Frontal cortex (tissue), 3 donors: ENCODE measurements at regions not wholly inside any gene's neighbourhood (a gene's known extent, or its start where the extent isn't known, plus 50 kb on each side); places are given as distances from the start of the nearest gene placed in this dataset.
"Not testable (repeated sequence)": the region's sequence is repeated elsewhere in the genome, so short reads cannot be mapped to it uniquely, and the experiment has no call there.

Experiments
- DNase-seq, 2 donors: peaks; one replicate each; pipeline ENCODE4 v3.0.0; 2012; ENCODE audit warnings: low spot score in 2 of 2
- FAIRE-seq: peaks from 2 replicates; lab custom pipeline; 2012; peaks lifted over from hg19 to GRCh38; lab: Jason Lieb, UNC
- donor health status: control.
- donor health status: control.
- donor health status: control.

GRCh38 chr16:22692916-22693637 is 120.9 kb upstream of the HS3ST2 start:
- FAIRE-seq (no peak), DNase-seq (no peak)

GRCh38 chr16:22693638-22694340 is 120.2 kb upstream of the HS3ST2 start:
- DNase-seq = no peak
- FAIRE-seq = no peak

- DNase-seq (no peak), FAIRE-seq (no peak)
These were observed 119.0 kb upstream of the HS3ST2 start for GRCh38 chr16:22694887-22695382.

GRCh38 chr16:22695773-22696172 is 118.2 kb upstream of the HS3ST2 start:
- not testable (repeated sequence) for FAIRE-seq, DNase-seq

- DNase-seq (no peak), FAIRE-seq (no peak)
These were observed 114.6 kb upstream of the HS3ST2 start for GRCh38 chr16:22699356-22699755.

GRCh38 chr16:22705799-22706198 is 108.2 kb upstream of the HS3ST2 start:
- DNase-seq = no peak
- FAIRE-seq = no peak

- no peak for DNase-seq
- no peak for FAIRE-seq
These were observed 103.6 kb upstream of the HS3ST2 start for GRCh38 chr16:22710326-22710725.

DNA sequence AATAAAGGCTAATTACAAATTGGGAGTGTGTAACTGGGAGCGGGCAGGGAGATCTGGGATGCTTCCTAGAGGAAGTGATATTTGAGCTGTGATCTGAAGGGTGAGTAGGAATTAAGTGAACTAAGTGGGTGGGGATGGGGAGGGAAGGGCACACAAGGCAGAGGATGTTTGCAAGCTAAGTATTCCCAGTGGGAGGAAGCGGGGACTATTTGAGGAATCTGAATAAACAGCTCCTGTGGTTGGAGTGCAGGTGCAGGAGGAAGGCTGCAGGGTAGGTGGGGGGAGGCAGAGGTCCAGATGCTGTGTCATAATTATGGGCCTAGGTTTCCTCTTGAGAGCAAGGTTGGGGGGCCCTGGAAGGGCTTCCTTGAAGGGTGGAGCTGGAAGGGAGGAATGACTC is 102.1 kb upstream of the HS3ST2 start:
- no peak for FAIRE-seq
- no peak for DNase-seq

DNA sequence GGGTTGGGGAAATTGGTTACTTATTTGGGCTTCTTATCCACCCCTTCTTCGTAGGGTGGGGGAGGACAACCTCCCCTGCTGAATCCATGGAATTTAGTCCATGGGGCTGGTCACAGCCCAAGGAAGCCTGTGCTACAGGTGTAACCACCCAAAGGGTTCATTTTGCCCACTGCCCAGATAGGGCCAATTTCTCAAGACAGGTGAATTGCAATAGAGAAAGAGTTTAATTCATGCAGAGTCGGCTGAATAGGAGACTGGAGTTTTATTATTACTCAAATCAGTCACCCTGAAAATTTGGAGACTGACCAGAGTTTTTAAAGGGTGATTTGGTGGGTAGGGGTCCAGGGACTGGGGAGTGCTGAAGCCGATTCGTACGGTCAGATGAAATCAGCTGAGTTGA is 101.5 kb upstream of the HS3ST2 start:
- DNase-seq (no peak), FAIRE-seq (no peak)

DNA sequence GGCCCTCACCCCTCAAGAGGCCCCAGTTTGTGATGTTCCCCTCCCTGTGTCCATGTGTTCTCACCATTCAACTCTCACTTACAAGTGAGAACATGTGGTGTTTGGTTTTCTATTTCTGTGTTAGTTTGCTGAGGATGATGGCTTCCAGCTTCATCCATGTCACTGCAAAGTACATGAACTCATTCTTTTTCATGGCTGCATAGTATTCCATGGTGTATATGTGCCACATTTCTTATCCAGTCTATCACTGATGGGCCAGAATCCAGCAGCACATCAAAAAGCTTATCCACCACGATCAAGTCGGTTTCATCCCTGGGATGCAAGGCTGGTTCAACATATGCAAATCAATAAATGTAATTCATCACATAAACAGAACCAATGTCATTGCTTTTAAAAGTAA is 95.4 kb upstream of the HS3ST2 start:
- not testable (repeated sequence) for FAIRE-seq

DNA sequence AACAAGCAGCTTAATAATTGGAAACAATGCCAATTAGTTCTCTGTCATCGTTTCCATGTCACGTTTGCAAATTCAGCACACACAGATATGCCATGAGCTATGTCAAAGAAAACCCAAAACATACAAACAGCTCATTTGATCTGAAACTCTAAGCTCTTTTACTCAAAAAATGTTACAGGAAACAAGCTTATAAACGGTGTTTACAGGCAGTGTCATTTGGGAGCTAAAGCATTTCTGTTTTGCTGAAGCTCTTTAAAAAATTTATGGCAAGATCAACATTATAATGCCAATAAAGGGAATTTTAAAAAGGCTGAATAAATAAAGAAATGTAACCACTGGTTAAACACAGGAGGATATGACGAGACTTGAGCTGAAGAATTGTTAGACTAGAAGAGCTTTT is 94.0 kb upstream of the HS3ST2 start:
- DNase-seq = no peak

More for the DNA sequence above, 95.4 kb upstream of the HS3ST2 start:
- not testable (repeated sequence) for DNase-seq

GRCh38 chr16:22721511-22722100 is 92.4 kb upstream of the HS3ST2 start:
- DNase-seq (no peak), FAIRE-seq (no peak)

More for the DNA sequence above, 94.0 kb upstream of the HS3ST2 start:
- no peak for FAIRE-seq

GRCh38 chr16:22722551-22723541 is 91.1 kb upstream of the HS3ST2 start:
- FAIRE-seq, DNase-seq: not testable (repeated sequence)

- FAIRE-seq (no peak), DNase-seq (no peak)
These were observed 87.1 kb upstream of the HS3ST2 start for GRCh38 chr16:22726868-22727267.

- no peak for FAIRE-seq
- no peak for DNase-seq
These were observed 86.4 kb upstream of the HS3ST2 start for GRCh38 chr16:22727285-22728166.

GRCh38 chr16:22728167-22728836 is 85.7 kb upstream of the HS3ST2 start:
- FAIRE-seq = no peak
- no peak for DNase-seq

DNA sequence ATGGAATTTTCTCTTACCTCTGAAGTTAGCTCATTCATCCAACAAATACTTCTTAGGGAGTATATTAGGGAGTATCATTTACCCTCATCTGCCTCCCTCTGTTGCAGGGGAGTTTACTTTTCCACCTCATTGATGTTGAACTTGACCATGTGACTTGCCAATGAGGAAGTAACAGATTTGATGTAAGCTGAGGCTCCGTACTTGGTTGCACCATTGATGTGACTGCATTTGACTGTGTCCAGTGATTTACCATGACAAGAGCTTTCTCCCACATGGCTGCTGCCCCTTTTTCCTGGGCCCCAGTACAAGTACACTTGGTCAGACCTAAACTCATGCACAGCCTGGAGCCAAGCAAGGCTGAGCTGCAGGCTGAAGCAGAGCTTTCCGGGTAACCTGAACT is 81.6 kb upstream of the HS3ST2 start:
- DNase-seq (no peak), FAIRE-seq (no peak)

- no peak for FAIRE-seq
- no peak for DNase-seq
These were observed 81.0 kb upstream of the HS3ST2 start for GRCh38 chr16:22732959-22733358.
